ENCODE measurements at regions not wholly inside any gene's neighbourhood (a gene's known extent, or its start where the extent isn't known, plus 50 kb on each side); places are given as distances from the start of the nearest gene placed in this dataset.
"Not testable (repeated sequence)": the region's sequence is repeated elsewhere in the genome, so short reads cannot be mapped to it uniquely, and the experiment has no call there.

DNA sequence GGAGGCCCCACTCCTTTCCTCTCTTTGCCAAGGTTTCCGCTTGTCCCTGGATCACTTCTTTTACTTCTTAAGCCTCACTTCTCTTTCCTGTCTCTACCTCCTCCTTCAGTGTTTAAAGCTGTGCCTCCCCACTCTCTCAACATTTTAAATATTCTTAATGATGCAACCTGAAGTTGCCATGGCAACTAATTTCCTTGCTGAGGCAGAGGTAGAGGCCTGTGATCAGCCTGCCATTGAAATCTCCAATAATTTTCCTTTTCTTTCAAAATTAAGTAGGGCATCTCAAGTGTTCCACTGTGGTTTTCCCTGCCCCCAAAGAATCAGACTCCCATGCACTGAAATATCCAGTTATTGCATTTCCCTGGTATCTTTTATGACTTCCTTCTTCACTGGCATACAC, 108.6 kb upstream of the VRK1 start:
- DNase-seq = no peak

DNA sequence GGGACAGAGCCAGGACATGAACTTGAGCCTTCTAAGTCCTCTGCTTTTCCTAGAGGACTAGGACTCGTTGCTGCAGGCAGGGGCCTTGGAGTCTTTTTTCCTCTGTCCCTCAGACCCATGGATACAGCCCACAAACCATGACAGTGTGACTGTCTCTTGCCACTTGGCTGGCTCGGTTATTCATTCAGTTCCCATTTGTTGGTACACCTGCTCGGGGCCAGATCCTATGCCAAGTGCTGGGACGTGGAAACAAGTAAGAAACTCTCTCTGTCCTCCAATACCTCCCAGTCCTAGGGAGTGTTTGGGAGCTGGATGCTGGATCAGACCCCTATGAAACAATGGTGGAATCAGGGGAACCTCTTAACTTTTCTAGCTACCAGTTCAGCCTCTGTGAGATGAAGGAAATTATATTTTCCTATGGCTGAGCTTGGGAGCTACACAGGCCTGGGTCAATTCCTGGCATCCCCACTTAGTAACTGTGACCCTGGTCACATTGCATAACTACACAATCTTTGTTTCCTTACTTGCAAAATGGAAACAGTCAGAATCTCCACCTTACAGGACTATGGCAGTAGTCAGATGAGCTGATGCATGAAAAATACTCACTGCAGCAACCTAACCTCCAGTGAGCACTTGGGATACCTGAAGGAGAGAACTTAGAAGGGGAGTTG, 106.3 kb upstream of the VRK1 start:
- no peak for DNase-seq

DNA sequence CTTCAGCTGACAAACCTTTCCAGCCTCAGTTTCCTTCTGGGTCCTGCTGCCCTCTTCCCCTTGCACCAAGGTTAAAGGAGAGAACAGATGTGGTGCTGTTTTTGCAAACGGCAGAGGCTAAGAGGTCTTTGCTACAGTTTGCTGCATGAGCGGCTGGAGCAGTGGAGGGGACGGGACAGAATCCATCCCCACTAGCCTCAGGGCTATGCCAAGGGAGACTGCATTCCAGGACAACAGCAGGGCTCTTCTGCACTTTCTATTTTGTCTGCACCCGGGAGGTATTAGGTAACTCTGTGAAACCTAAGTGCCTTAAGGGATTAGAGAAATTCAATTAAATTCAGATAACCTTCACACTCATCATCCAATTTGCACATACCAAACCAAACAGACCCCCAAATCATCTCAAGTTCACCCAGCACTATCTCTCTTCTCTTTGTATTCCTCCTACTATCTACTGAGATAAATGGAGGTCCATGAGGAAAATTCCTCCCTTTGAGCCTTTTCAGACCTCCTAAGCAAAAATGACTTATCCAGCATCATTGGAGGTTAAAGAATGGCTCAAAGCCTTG, 103.8 kb upstream of the VRK1 start:
- no peak for DNase-seq

DNA sequence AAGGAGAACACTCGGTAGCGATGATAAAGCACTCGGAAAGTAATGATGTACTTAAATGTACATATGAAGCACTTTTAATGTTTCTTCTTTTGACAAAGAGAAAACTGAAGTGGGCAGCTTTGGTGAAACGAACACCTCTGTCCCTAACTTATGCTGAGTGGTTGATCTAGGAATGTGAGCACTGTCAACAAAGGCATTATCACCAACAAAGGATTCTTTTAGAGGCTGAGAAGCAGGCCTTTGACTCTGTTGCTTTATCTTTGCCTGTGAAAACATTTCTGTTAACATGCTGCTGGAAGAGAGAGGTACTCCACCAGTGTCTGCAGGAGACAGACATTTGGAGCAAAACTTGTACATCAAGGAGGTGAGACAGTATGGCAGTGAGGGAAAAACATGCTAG, 103.2 kb upstream of the VRK1 start:
- no peak for DNase-seq

DNA sequence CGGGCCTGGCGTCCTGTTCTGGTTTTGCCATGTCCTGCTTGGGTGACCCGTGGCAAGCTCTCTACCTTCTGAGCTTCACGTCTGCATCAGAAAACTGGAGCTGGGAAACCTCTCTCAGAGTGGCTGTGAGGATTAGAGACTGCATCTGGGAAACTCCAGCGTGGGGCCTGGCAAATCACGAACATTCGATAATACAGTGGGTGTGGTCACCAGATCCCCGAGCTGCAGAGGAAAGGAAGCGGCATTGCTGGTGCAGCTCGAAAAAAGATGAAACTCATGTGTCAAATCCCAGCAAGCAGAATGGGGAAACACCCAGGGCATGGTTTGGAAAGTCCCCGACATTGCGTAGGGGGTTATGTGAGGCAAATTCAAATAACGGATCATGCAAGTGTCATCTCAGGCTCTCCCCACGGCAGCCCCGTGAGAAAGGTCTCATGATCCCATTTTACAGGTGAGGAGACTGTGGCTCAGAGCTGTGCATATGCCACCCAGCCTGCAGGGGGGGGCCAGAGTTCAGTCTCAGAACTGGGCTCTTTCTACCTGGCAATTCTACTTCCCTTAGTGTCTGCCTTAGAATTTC, 98.1 kb upstream of the VRK1 start:
- peak; percentile 34 for DNase-seq

DNA sequence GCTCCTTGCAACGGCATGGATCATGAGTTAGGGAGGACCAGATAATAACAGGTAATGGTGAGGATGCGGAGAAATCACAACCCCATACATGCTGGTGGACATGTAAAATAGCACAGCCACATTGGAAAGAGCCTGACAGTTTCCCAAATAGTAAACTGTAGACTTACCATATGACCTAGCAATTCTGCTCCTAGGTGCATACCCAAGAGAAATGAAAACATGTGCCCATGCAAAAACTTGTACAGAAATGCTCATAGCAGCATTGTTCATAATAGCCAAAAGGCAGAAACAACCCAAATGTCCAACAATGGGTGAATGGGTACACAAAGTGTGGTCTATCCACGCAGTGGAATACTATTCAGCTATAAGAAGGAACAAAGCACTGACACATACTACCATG, 97.5 kb upstream of the VRK1 start:
- DNase-seq = no peak

DNA sequence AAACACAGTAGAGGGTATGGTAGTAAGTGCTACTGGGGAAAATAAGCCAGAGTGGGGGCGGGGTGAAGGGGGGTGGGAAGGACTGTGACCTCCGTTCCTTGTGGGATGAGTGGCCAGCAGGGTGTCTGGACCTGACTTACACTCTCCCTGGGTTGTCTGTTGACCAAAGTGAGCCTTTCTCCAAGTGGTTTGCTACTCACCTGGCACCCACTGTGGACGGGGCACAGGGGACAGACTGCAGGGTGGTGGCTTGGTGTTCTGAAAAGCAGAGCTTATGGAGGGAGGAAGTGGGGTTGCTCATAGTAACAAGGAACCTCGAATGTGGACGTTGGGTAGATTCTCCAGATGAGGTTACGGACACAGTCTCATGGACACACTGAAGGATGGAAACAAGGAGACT, 94.4 kb upstream of the VRK1 start:
- DNase-seq = no peak

DNA sequence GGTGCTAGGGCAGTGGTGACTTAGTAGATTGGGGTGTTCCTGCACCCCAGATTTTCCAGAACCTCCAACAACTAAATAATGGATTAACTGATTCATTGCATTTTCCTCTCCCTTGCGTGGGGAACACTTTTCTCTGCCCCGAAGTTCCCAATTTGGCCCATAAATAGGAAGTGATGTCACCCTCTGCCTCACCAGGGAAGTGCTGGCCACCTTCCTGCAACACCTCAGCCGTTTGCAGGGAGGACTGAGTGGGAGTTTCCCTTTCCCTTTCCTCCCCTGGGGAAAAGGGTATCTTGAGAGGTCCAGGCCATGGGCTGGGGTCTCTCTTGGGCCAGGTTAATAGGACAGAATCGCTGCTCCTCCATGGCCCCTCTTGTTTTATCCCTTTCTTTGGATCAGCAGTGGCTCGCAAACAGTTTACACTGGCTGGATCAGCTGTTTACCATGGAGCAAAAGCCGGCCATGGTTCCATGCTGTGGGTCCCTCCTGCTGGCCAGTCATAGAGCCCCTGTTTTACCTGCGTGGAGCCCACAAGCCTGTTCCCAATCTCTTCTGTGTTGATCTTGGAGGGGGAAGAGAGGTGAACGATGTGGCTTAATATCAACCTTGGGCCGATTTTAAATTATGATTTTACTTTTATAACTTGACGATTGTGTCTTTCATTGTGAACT, 91.6 kb upstream of the VRK1 start:
- DNase-seq = no peak

DNA sequence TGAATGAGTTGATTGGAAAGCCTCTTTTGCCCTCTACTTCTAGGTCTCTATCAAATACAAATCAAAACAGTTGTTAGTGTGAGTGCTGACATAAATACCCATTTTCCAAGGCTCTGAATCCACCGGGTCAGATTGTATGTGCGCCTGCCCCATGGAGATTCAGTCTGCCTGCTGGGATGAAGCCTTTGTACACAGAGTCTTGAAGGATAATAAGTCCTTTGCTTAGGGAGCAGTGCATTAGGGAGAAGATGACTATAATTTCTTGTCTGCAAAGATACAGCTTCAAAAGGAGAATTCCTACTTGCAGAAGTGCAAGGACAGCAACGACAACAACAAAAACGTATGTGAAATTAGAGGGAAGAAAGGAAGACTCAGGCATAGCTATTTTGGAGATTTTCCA, 90.3 kb upstream of the VRK1 start:
- DNase-seq = no peak

DNA sequence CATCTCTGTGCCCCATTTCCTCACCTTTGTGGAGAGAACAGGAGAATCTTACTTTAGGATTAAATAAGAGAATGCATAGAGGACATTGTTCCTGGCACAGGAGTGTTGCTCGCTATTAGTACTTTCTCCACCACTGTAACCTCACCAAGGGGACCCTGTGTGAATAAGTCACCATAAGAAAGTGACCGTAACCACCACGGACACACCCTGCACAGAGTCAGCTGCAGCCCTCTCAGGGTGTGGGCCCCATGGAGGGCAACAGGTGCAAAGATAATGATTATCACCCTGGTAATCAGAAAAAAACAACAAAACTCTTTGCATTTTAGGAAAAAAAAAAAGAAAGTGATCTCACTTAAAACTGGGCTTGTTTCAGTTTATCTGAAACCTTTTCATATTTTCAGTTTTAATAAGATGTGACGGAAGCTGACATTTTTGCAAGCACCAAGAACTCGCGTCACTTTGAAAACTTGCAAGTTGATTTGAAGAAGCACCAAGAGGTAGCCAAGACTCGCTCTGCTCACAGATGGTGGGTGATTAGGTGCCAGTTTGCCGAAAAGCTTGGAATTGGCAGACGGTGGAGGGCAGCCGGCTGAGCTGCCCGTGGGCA, 87.0 kb upstream of the VRK1 start:
- DNase-seq = no peak

DNA sequence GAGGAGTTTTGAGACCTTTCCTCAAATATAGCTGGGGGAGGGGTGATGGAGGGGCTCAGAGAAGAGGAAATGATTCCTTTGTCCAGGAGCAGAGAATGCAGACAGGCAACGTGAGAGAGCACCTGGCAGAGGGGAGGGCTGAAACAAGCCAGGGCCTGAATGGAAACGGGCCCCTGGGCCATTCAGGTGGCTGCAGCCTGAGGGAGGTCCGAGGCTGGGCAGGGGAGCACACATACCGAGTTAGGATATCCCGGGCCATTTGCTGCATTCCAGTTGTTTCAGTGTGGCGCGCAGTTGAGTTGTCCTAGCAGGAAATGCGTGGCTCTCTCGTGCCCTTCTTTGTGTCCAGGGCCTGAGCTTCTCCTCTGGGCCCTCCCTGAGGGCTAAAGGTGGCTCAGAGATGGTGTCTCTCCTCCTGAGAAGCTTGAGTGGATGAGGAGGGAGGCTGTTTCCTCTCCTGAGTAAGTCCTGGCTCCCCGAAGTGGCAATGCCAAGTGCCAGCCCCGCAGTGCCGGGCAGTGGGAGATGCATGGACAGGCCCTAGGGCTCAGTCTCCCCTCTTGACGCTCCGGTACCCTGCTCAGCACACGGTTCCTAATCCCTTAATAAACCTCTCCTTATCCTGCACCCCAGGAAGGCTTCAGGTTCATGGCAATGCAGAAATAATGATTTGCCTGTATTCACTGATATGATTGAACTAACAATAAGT, 85.5 kb upstream of the VRK1 start:
- DNase-seq = no peak

DNA sequence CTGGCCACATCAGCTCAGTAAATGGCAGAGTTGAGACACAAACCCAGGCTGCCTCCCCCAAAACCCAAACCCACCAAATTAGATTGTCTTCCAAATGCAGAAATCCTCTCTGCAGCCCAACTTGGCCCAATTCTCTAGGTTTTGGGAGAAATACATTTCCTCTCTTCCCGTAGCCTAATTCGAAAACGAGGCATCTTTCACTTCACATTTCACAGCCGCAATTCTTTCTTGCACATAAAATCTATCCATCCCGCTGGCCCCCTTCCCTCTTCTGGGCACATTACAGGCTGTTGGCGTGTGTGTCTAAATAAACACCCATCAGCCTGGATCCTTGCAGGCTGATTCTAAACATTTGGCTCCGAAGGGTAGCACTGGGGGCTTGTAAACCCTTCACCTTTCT, 83.8 kb upstream of the VRK1 start:
- no peak for DNase-seq

DNA sequence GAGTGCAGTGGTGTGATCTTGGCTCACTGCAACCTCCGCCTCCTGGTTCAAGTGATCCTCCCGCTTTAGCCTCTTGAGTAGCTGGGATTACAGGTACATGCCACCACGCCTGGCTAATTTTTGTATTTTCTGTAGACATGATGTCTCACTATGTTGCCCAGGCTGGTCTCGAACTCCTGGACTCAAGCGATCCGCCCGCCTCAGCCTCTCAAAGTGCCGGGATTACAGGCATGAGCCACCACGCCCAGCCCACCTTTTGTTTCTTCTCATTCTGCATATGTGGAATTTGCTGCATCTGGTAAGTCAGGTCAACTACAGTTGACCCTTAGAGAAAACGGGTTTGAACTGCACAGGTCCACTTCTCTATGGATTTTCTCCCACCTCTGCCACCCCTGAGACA, 82.6 kb upstream of the VRK1 start:
- DNase-seq = not testable (repeated sequence)

DNA sequence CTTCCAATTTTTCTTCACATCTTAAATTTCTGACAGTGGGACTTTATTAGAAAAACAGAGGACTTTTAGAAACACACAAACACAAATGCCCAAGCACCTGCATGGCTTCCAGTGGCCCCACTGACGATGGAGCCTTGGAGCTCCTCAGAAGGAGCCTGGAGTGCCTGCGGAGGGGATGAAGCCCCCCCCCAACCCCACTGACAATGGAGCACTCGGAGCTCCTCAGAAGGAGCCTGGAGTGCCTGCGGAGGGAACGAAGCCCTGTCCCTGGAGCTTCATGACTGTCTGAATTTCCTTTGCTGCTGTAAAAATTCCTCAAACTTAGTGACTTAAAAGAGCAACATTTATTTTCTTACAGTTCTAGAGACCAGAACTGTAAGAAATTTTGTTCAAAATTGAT, 80.1 kb upstream of the VRK1 start:
- DNase-seq = no peak

DNA sequence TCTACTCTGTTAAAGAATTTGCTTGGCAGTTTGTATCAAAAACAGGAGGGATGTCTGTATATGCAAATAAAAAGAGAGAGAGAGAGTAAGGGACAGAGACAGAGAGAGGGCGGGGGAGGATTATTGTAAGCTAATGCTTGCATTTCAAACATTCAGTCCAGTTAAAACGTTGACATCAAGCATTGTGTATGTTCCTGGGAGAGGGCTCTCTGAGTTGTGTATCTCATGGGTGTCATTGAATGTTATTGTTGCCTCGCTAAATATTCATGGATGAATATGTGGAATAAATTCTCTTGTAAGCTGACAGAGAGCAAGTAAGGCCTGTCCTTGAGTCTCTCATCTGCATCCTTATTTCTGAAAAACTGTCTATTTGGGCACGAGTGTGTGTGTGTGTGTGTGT, 78.8 kb upstream of the VRK1 start:
- DNase-seq = no peak

DNA sequence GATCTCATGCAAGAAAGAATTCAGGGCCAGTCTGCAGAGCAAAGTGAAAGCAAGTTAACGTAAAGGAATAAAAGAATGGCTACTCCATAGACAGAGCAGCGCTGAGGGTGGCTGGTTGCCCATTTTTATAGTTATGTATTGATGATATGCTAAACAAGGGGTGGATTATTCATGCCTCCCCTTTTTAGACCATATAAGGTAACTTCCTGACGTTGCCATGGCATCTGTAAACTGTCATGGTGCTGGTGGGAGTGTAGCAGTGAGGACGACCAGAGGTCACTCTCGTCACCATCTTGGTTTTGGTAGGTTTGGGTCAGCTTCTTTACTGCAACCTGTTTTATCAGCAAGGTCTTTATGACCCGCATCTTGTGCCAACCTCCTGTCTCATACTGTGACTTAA, 76.5 kb upstream of the VRK1 start:
- DNase-seq = not testable (repeated sequence)

DNA sequence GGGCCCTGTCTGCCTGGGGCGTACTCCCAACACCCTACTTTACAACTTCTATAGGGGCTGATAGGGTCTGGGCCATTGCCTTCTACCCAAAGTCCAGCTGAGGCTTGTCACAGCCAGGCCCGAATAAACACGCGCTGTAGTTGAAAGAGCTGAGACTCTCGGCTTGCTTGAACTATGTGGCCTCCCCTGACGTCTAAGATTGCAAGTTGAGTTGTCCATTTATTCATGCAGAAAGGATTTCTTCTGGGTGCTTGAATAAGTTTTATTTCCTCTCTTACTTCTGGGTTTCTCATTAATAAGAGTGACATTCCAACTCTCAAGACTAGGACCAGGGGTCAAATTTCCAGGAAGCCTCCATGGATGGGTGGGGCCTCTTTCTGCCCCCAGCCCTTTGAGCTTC, 74.4 kb upstream of the VRK1 start:
- no peak for DNase-seq

DNA sequence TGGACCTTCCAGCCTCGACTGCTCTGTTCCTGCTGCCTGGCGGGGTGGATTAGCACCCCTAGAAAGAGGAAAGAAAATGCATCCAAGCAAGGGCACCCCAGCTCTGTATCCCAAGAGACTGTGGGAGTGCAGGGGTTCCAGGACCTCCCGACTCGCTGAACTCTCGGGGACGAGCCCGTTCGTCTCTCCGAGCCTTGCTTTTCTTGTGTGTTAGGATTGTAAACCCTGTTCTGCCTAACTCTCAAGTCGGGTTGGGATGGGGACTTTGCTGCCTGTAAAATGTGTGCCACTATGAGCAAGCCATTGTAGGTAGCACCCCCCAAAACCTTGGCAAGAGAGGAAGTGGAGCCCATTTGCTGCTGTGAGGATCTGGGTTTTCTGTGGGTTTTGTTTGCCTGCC, 73.2 kb upstream of the VRK1 start:
- no peak for DNase-seq

DNA sequence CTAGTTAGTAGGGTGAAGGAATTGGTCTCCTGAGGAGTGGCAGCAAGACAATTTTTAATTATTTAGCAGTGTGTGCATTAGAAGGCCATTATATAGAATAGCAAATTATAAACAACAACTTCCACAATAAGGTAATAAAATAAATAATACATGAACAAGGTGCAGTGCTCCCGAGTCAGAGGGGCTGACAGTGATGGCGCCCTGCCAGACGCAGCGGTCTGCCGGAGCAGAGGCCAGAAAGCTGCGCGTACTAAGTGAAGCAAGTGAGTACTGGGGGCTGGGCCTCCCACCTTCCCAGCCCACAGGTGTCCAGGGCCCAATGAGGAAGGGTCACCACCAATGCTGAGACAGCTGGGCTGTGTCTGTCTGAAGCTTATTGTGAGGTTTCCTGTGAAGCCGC, 72.0 kb upstream of the VRK1 start:
- DNase-seq = no peak

DNA sequence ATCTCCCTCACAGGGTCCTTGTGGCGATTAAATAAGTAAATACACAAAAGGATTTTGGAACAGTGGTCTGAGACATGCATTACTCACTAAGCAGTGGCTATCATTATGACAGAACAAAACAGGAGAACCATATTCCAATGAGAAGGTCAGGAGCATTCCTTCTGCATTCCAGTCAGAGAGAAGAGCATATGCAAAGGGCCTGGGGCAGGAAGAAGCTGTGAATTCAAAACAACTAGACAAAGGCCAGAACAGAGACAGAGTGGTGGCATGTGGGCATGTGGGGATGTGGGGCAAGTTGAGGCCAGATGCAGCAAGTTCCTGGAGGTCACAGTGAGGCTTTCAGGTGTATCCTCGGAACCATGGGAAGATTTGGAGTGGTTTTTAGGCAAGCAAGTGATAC, 70.1 kb upstream of the VRK1 start:
- no peak for DNase-seq

DNA sequence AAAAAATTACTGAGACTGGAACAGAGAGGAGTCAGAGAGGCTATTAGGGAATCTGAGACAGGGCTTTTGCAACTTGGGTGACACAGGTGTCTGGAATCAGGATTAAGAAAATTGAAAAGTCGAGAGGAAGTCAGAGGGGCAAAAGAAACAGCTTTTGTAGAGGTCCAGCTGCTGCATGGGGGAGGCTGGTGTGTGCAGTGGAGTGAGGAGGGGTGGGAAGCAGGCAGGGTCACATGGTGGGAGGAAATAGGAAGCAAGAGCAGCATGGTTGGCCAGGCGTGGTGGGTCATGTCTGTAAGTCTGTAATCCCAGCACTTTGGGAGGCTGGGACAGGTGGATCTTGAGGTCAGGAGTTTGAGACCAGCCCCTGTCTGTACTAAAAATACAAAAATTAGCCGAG, 69.7 kb upstream of the VRK1 start:
- DNase-seq = no peak

DNA sequence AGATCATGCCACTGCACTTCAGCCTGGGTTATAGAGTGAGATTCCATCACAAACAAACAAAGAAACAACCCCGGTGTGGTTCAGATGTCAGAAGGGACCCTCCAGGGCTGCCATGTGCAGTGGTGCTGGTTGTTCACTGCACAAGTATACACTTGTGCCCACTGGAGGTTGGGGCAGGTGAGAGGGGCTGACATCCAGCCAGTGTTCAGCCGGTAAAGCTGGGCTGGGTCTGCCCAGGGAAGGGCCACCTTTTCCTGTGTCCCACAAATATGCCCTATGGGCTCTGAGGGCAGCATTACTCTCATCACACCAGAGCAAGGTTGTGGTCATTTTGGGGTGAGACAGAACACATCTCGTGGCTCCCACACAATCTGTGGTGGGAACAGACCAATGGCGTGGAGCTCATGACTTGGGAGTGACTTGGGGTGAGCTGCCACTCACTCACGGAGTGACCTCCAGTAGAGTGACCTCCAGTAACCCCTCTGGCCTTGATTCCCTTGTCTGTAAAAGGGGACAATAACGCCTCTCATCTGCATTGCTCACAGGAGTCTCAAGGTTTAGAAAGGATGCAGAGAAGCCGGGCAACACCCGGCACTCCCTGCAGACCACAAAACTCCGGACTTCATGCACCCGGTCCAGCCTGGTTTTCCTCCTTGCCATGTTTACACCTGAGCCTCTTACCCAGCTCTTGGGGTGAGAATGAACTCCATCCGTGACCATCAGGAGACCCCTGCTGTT, 69.0 kb upstream of the VRK1 start:
- no peak for DNase-seq

DNA sequence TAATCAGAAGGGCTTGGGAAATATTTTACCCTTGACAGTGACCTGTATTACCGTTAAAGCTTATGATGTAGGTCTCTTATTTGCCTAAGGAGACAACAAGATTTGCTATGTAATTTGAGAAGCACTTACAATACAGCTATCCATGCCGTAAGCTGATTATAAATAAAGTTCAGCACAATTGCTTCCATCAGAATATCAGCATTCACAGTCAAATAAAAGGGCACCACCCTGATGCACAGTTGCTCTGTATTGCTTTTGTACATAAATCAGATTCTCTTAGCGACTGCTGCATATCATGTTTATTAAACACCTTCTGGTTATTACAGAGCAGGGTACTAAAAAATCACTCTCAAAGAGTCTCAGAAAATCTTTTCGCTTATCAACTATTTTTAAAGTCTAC, 67.3 kb upstream of the VRK1 start:
- no peak for DNase-seq

All from activated naive CD4-positive, alpha-beta T cell treated with Interleukin-2 at 50 U/mL for 16 hours (primary cell).